ENCODE measurements at regions not wholly inside any gene's neighbourhood (a gene's known extent, or its start where the extent isn't known, plus 50 kb on each side); places are given as distances from the start of the nearest gene placed in this dataset.

DNA sequence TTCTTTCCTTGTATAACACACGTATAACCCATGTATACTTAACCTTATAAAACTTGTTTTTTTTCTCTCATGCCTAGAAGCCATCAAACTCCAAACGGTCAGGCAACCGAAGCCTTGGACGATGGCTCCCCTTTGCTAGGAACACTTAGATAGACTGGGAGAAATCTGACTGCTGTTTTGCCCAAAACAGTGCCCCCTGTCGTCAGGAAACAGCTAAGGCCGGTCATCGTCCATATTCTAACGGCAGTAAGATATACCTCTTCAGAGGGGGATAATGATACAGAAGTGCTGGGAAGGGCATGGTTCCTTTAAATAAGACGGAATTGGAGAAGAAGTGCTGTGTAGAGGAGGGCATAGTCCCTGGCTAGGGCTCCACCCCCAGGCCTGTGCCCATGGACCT, 130.5 kb downstream of the SLC41A2 start:
- Histone ChIP-seq H3K27ac (no peak overlapping the region), H3K4me1 (ENCODE audit: insufficient read depth) (no peaks in the 10 kb centered on the region), H3K79me2 (no peaks in the 10 kb centered on the region), H3K4me2 (no peak overlapping the region), H3K36me3 (replicated peaks; ENCODE audit: insufficient read depth, low read depth) (no peaks in the 10 kb centered on the region), H2AFZ (no peak overlapping the region), H3K27me3 (no peaks in the 10 kb centered on the region), H4K20me1 (ENCODE audit: insufficient read depth, poor library complexity, severe bottlenecking) (no peaks in the 10 kb centered on the region), H3K4me3 (no peak overlapping the region), H3K9me2 (replicated peaks; ENCODE audit: insufficient read depth) (no peaks in the 10 kb centered on the region), H3K9me3 (ENCODE audit: low read depth) (no peaks in the 10 kb centered on the region)
- DNase-seq (ENCODE audit: low spot score) = no peak
- TF ChIP-seq EZH2phosphoT487 (IDR thresholded peaks at IDR 0.05; ENCODE audit: low read depth, severe bottlenecking, unreplicated experiment) = no peak
- TF ChIP-seq EZH2 (IDR thresholded peaks at IDR 0.05; ENCODE audit: borderline replicate concordance) = no peak
- TF ChIP-seq CTCF (IDR thresholded peaks at IDR 0.05; ENCODE audit: poor library complexity) = no peak
- WGBS (ENCODE audit: low lambda C conversion rate, missing lambda C conversion rate) = 70% methylated on average over 9 of the region's 9 CpGs

DNA sequence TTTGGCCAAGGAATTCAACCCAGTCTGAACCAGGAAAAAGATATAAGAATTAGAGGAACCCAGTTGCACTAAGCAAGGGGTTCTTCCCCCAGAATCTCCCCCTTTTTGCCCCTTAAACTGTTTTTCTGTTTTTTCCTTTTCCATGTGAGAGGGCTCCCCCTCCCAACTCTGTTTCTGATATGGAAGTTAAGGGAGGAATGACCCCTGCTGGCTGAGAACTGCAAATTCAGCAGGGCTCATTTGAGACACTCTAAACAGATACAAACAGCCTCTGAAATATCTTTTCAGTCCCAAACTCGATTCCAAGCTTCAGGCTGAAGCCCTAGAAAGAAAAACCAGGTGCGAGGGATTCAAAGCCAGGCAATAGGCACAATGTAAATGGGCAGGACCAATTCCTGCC, 132.7 kb downstream of the SLC41A2 start:
- no peak overlapping the region for H2AFZ ChIP-seq
- no peaks in the 10 kb centered on the region for H4K20me1 ChIP-seq (ENCODE audit: insufficient read depth, poor library complexity, severe bottlenecking)
- DNase-seq (ENCODE audit: low spot score) = no peak
- H3K4me3 ChIP-seq = no peak overlapping the region
- no peaks in the 10 kb centered on the region for H3K9me2 ChIP-seq (replicated peaks; ENCODE audit: insufficient read depth)
- H3K79me2 ChIP-seq = no peaks in the 10 kb centered on the region
- no peaks in the 10 kb centered on the region for H3K4me1 ChIP-seq (ENCODE audit: insufficient read depth)
- H3K27me3 ChIP-seq = no peaks in the 10 kb centered on the region
- WGBS (ENCODE audit: low lambda C conversion rate, missing lambda C conversion rate) = 80% methylated on average over 2 of the region's 2 CpGs
- H3K27ac ChIP-seq = no peak overlapping the region
- TF ChIP-seq EZH2phosphoT487 (IDR thresholded peaks at IDR 0.05; ENCODE audit: low read depth, severe bottlenecking, unreplicated experiment) = no peak
- no peak for TF ChIP-seq EZH2 (IDR thresholded peaks at IDR 0.05; ENCODE audit: borderline replicate concordance)
- no peak for TF ChIP-seq CTCF (IDR thresholded peaks at IDR 0.05; ENCODE audit: poor library complexity)
- no peak overlapping the region for H3K4me2 ChIP-seq
- H3K9me3 ChIP-seq (ENCODE audit: low read depth) = no peaks in the 10 kb centered on the region
- no peaks in the 10 kb centered on the region for H3K36me3 ChIP-seq (replicated peaks; ENCODE audit: insufficient read depth, low read depth)

DNA sequence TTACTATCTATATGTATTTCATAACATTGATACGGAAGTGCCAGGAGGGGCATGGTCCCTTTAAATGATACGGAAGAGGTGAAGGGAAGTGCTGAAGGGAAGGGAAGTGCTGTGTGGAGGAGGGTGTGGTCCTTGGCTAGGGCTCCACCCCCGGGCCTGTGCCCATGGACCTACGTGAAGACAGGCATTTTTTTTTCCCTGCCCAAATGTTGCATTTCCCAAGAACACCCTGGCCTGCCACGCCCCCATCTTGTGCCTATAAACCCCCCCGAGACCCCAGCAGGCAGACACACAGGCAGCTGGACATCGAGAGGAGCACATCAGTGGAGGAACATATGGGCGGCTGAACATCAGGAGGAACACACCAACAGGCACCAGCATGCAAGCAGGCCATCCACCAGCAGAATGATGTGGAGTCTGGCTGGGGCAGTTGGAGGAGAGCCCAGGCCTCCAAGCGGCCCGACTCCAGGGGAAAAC, 134.1 kb downstream of the SLC41A2 start:
- Histone ChIP-seq H3K9me2 (replicated peaks; ENCODE audit: insufficient read depth) (no peaks in the 10 kb centered on the region), H3K4me3 (no peak overlapping the region), H3K27ac (no peak overlapping the region), H3K4me2 (no peak overlapping the region), H3K36me3 (replicated peaks; ENCODE audit: insufficient read depth, low read depth) (no peaks in the 10 kb centered on the region), H3K4me1 (ENCODE audit: insufficient read depth) (no peaks in the 10 kb centered on the region), H3K9me3 (ENCODE audit: low read depth) (no peaks in the 10 kb centered on the region), H2AFZ (no peak overlapping the region), H4K20me1 (ENCODE audit: insufficient read depth, poor library complexity, severe bottlenecking) (no peaks in the 10 kb centered on the region), H3K79me2 (no peaks in the 10 kb centered on the region), H3K27me3 (no peaks in the 10 kb centered on the region)
- TF ChIP-seq EZH2 (IDR thresholded peaks at IDR 0.05; ENCODE audit: borderline replicate concordance) (no peak), CTCF (IDR thresholded peaks at IDR 0.05; ENCODE audit: poor library complexity) (no peak), EZH2phosphoT487 (IDR thresholded peaks at IDR 0.05; ENCODE audit: low read depth, severe bottlenecking, unreplicated experiment) (no peak)
- no peak for DNase-seq (ENCODE audit: low spot score)
- 84% methylated on average over 10 of the region's 10 CpGs for WGBS (ENCODE audit: low lambda C conversion rate, missing lambda C conversion rate)

GRCh38 chr12:104822941-104823340, 135.1 kb downstream of the SLC41A2 start:
- no peaks in the 10 kb centered on the region for H3K27me3 ChIP-seq
- TF ChIP-seq EZH2 (IDR thresholded peaks at IDR 0.05; ENCODE audit: borderline replicate concordance) (no peak), EZH2phosphoT487 (IDR thresholded peaks at IDR 0.05; ENCODE audit: low read depth, severe bottlenecking, unreplicated experiment) (no peak), CTCF (IDR thresholded peaks at IDR 0.05; ENCODE audit: poor library complexity) (no peak)
- H3K4me3 ChIP-seq = no peak overlapping the region
- DNase-seq (ENCODE audit: low spot score) = no peak
- H3K9me3 ChIP-seq (ENCODE audit: low read depth) = no peaks in the 10 kb centered on the region
- H3K9me2 ChIP-seq (replicated peaks; ENCODE audit: insufficient read depth) = no peaks in the 10 kb centered on the region
- no peak overlapping the region for H2AFZ ChIP-seq
- H3K36me3 ChIP-seq (replicated peaks; ENCODE audit: insufficient read depth, low read depth) = no peaks in the 10 kb centered on the region
- H3K4me2 ChIP-seq = no peak overlapping the region
- no peaks in the 10 kb centered on the region for H3K4me1 ChIP-seq (ENCODE audit: insufficient read depth)
- H3K79me2 ChIP-seq = no peaks in the 10 kb centered on the region
- H3K27ac ChIP-seq = no peak overlapping the region
- no peaks in the 10 kb centered on the region for H4K20me1 ChIP-seq (ENCODE audit: insufficient read depth, poor library complexity, severe bottlenecking)
